ENCODE measurements at regions not wholly inside any gene's neighbourhood (a gene's known extent, or its start where the extent isn't known, plus 50 kb on each side); places are given as distances from the start of the nearest gene placed in this dataset.

GRCh38 chr9:23537192-23538066 is 288.6 kb downstream of the ELAVL2 start (continued):
- no peak for TF ChIP-seq CTCF (tag by site-specific recombination; IDR thresholded peaks at IDR 0.05)

- H3K27ac ChIP-seq (ENCODE audit: extremely low read depth, low read depth, low read length), result no peak overlapping the region
- POLR2A ChIA-PET, result no interaction called here
These were observed 288.0 kb downstream of the ELAVL2 start for GRCh38 chr9:23538067-23538402.

GRCh38 chr9:23538461-23539003 is 287.5 kb downstream of the ELAVL2 start:
- TF ChIP-seq KLF9 (tag by site-specific recombination; IDR thresholded peaks at IDR 0.05; ENCODE audit: low read depth) (no peak), ZBTB17 (tag by site-specific recombination; IDR thresholded peaks at IDR 0.05) (no peak), ZNF639 (tag by site-specific recombination; IDR thresholded peaks at IDR 0.05) (no peak), OVOL3 (tag by site-specific recombination; IDR thresholded peaks at IDR 0.05) (no peak), ZNF404 (tag by site-specific recombination; IDR thresholded peaks at IDR 0.05) (no peak), SALL2 (tag by site-specific recombination; IDR thresholded peaks at IDR 0.05; ENCODE audit: borderline replicate concordance) (no peak), ZNF394 (tag by site-specific recombination; IDR thresholded peaks at IDR 0.05; ENCODE audit: borderline replicate concordance) (no peak), ZBTB20 (tag by site-specific recombination; IDR thresholded peaks at IDR 0.05) (no peak), ZBTB10 (tag by site-specific recombination; IDR thresholded peaks at IDR 0.05) (no peak), ZNF791 (tag by site-specific recombination; IDR thresholded peaks at IDR 0.05) (no peak), ZNF433 (tag by site-specific recombination; IDR thresholded peaks at IDR 0.05; ENCODE audit: low read depth) (no peak), ZSCAN30 (tag by site-specific recombination; IDR thresholded peaks at IDR 0.05) (no peak), ZNF140 (tag by site-specific recombination; IDR thresholded peaks at IDR 0.05) (no peak)
- Histone ChIP-seq H3K36me3 (ENCODE audit: control insufficient read depth in 2 of 2, insufficient read depth in 1 of 2, low read length in 2 of 2) (no peaks in the 10 kb centered on the region), H3K4me1 (ENCODE audit: control insufficient read depth, insufficient read depth, low read length) (no peaks in the 10 kb centered on the region), H3K4me3 (ENCODE audit: low read depth, low read length) (no peak overlapping the region), H3K27ac (ENCODE audit: extremely low read depth, low read depth, low read length) (no peak overlapping the region), H3K9me3 (ENCODE audit: control insufficient read depth, insufficient read depth, low read depth, low read length) (no peaks in the 10 kb centered on the region)
- POLR2A ChIA-PET, result no interaction called here
- CTCF ChIA-PET, result interaction anchor here (0.5 to 1.0 kb wide), 3 partner anchors 47 to 1619 kb away, joined by 3 read pairs; no protein-coding TSS in a partner anchor

More at GRCh38 chr9:23538067-23538402, 288.0 kb downstream of the ELAVL2 start:
- H3K4me3 ChIP-seq (ENCODE audit: low read depth, low read length), result no peak overlapping the region
- no peak for TF ChIP-seq BCL6B (tag by site-specific recombination; IDR thresholded peaks at IDR 0.05)
- no peak for TF ChIP-seq ZNF354C (tag by site-specific recombination; IDR thresholded peaks at IDR 0.05; ENCODE audit: borderline replicate concordance, low read depth)
- TF ChIP-seq ZNF274 (IDR thresholded peaks at IDR 0.05; ENCODE audit: low read length), result no peak
- no peak for TF ChIP-seq ZNF274 (tag by site-specific recombination; IDR thresholded peaks at IDR 0.05; ENCODE audit: borderline replicate concordance)
- TF ChIP-seq ZFP41 (tag by site-specific recombination; IDR thresholded peaks at IDR 0.05; ENCODE audit: borderline replicate concordance), result no peak
- TF ChIP-seq ZNF707 (tag by site-specific recombination; IDR thresholded peaks at IDR 0.05), result no peak
- no peak for TF ChIP-seq ZNF544 (tag by site-specific recombination; IDR thresholded peaks at IDR 0.05)
- TF ChIP-seq ZNF660 (tag by site-specific recombination; IDR thresholded peaks at IDR 0.05), result no peak
- TF ChIP-seq ZNF311 (tag by site-specific recombination; IDR thresholded peaks at IDR 0.05; ENCODE audit: borderline replicate concordance), result no peak
- TF ChIP-seq ZNF146 (tag by site-specific recombination; IDR thresholded peaks at IDR 0.05), result no peak
- TF ChIP-seq ZNF433 (tag by site-specific recombination; IDR thresholded peaks at IDR 0.05; ENCODE audit: low read depth), result no peak
- no peak for TF ChIP-seq GFI1B (tag by site-specific recombination; IDR thresholded peaks at IDR 0.05)
- TF ChIP-seq ZNF157 (tag by site-specific recombination; IDR thresholded peaks at IDR 0.05), result no peak
- TF ChIP-seq FEZF1 (tag by site-specific recombination; IDR thresholded peaks at IDR 0.05), result no peak
- TF ChIP-seq ZNF24 (tag by site-specific recombination; IDR thresholded peaks at IDR 0.05), result no peak
- TF ChIP-seq ZNF366 (tag by site-specific recombination; conservative IDR thresholded peaks at IDR 0.05), result no peak
- no peaks in the 10 kb centered on the region for H3K36me3 ChIP-seq (ENCODE audit: control insufficient read depth in 2 of 2, insufficient read depth in 1 of 2, low read length in 2 of 2)
- CTCF ChIA-PET, result interaction anchor here (0.5 to 1.0 kb wide), 2 partner anchors 46 to 606 kb away, joined by 3 read pairs; no protein-coding TSS in a partner anchor
- no peaks in the 10 kb centered on the region for H3K9me3 ChIP-seq (ENCODE audit: control insufficient read depth, insufficient read depth, low read depth, low read length)
- H3K4me1 ChIP-seq (ENCODE audit: control insufficient read depth, insufficient read depth, low read length), result no peaks in the 10 kb centered on the region
